ENCODE measurements at regions not wholly inside any gene's neighbourhood (a gene's known extent, or its start where the extent isn't known, plus 50 kb on each side); places are given as distances from the start of the nearest gene placed in this dataset.

DNA sequence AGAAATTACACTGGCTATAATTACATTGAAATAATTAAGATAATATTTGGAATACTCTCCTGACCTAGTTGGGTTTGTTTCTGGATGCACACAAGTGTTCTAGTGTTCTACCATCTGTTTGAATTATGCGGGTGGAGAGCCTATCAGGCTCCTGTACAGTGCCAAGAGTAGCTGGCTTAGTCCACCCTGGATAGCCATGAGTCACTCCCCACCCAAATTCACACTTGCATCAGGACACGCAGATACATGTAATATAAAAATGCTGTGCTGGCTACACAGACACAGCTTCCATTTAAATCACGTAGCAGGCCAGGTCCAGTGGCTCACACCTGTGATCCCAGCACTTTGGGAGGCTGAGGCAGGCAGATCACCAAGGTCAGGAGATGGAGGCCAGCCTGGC is 686.2 kb upstream of the SLC35B3 start:
- TF ChIP-seq, protein P1, sequence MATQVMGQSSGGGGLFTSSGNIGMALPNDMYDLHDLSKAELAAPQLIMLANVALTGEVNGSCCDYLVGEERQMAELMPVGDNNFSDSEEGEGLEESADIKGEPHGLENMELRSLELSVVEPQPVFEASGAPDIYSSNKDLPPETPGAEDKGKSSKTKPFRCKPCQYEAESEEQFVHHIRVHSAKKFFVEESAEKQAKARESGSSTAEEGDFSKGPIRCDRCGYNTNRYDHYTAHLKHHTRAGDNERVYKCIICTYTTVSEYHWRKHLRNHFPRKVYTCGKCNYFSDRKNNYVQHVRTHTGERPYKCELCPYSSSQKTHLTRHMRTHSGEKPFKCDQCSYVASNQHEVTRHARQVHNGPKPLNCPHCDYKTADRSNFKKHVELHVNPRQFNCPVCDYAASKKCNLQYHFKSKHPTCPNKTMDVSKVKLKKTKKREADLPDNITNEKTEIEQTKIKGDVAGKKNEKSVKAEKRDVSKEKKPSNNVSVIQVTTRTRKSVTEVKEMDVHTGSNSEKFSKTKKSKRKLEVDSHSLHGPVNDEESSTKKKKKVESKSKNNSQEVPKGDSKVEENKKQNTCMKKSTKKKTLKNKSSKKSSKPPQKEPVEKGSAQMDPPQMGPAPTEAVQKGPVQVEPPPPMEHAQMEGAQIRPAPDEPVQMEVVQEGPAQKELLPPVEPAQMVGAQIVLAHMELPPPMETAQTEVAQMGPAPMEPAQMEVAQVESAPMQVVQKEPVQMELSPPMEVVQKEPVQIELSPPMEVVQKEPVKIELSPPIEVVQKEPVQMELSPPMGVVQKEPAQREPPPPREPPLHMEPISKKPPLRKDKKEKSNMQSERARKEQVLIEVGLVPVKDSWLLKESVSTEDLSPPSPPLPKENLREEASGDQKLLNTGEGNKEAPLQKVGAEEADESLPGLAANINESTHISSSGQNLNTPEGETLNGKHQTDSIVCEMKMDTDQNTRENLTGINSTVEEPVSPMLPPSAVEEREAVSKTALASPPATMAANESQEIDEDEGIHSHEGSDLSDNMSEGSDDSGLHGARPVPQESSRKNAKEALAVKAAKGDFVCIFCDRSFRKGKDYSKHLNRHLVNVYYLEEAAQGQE (IDR thresholded peaks at IDR 0.05), result no peak
- TF ChIP-seq TAF1 (conservative IDR thresholded peaks at IDR 0.05), result no peak
- TF ChIP-seq, protein P2, sequence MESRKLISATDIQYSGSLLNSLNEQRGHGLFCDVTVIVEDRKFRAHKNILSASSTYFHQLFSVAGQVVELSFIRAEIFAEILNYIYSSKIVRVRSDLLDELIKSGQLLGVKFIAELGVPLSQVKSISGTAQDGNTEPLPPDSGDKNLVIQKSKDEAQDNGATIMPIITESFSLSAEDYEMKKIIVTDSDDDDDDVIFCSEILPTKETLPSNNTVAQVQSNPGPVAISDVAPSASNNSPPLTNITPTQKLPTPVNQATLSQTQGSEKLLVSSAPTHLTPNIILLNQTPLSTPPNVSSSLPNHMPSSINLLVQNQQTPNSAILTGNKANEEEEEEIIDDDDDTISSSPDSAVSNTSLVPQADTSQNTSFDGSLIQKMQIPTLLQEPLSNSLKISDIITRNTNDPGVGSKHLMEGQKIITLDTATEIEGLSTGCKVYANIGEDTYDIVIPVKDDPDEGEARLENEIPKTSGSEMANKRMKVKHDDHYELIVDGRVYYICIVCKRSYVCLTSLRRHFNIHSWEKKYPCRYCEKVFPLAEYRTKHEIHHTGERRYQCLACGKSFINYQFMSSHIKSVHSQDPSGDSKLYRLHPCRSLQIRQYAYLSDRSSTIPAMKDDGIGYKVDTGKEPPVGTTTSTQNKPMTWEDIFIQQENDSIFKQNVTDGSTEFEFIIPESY (IDR thresholded peaks at IDR 0.05), result no peak
- TF ChIP-seq, protein P3, sequence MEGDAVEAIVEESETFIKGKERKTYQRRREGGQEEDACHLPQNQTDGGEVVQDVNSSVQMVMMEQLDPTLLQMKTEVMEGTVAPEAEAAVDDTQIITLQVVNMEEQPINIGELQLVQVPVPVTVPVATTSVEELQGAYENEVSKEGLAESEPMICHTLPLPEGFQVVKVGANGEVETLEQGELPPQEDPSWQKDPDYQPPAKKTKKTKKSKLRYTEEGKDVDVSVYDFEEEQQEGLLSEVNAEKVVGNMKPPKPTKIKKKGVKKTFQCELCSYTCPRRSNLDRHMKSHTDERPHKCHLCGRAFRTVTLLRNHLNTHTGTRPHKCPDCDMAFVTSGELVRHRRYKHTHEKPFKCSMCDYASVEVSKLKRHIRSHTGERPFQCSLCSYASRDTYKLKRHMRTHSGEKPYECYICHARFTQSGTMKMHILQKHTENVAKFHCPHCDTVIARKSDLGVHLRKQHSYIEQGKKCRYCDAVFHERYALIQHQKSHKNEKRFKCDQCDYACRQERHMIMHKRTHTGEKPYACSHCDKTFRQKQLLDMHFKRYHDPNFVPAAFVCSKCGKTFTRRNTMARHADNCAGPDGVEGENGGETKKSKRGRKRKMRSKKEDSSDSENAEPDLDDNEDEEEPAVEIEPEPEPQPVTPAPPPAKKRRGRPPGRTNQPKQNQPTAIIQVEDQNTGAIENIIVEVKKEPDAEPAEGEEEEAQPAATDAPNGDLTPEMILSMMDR (IDR thresholded peaks at IDR 0.05; ENCODE audit: low read depth, low read length, missing input control), result no peak
- no peak for TF ChIP-seq SP1 (IDR thresholded peaks at IDR 0.05)
- TF ChIP-seq, protein P4, sequence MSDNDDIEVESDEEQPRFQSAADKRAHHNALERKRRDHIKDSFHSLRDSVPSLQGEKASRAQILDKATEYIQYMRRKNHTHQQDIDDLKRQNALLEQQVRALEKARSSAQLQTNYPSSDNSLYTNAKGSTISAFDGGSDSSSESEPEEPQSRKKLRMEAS (IDR thresholded peaks at IDR 0.05), result no peak
- no peak for TF ChIP-seq GABPA (IDR thresholded peaks at IDR 0.05 in 1 of 2, conservative IDR thresholded peaks at IDR 0.05 in 1 of 2)

Measured in liver (tissue), 3 donors.